ENCODE measurements at regions not wholly inside any gene's neighbourhood (a gene's known extent, or its start where the extent isn't known, plus 50 kb on each side); places are given as distances from the start of the nearest gene placed in this dataset.
"Not testable (repeated sequence)": the region's sequence is repeated elsewhere in the genome, so short reads cannot be mapped to it uniquely, and the experiment has no call there.

GRCh38 chr10:36023939-36024338, 381.8 kb upstream of the FZD8 start:
- no peaks in the 10 kb centered on the region for H3K36me3 ChIP-seq (ENCODE audit: control insufficient read depth, insufficient read depth, low read length)
- H3K27me3 ChIP-seq (ENCODE audit: control insufficient read depth, insufficient read depth, low read length): no peaks in the 10 kb centered on the region
- no peaks in the 10 kb centered on the region for H3K4me1 ChIP-seq (ENCODE audit: control insufficient read depth, insufficient read depth, low read length)
- H3K9me3 ChIP-seq (replicated peaks; ENCODE audit: control insufficient read depth, low read depth, low read length): no peaks in the 10 kb centered on the region
- no peak overlapping the region for H3K4me3 ChIP-seq (ENCODE audit: low read length)
- DNase-seq: peak; percentile 37
- H3K27ac ChIP-seq (ENCODE audit: low read length): no peak overlapping the region

GRCh38 chr10:36021096-36021495, 379.0 kb upstream of the FZD8 start:
- no peak overlapping the region for H3K27ac ChIP-seq (ENCODE audit: low read length)
- H3K27me3 ChIP-seq (ENCODE audit: control insufficient read depth, insufficient read depth, low read length): no peaks in the 10 kb centered on the region
- H3K4me1 ChIP-seq (ENCODE audit: control insufficient read depth, insufficient read depth, low read length): no peaks in the 10 kb centered on the region
- peak; percentile 33 for DNase-seq
- H3K9me3 ChIP-seq (replicated peaks; ENCODE audit: control insufficient read depth, low read depth, low read length): no peaks in the 10 kb centered on the region
- H3K36me3 ChIP-seq (ENCODE audit: control insufficient read depth, insufficient read depth, low read length): no peaks in the 10 kb centered on the region
- 14% methylated on average over 1 of the region's 1 CpG for WGBS (ENCODE audit: insufficient coverage)
- H3K4me3 ChIP-seq (ENCODE audit: low read length): no peak overlapping the region

GRCh38 chr10:36019749-36020148, 377.7 kb upstream of the FZD8 start:
- 100% methylated on average over 2 of the region's 4 CpGs for WGBS (ENCODE audit: insufficient coverage)
- Histone ChIP-seq H3K9me3 (replicated peaks; ENCODE audit: control insufficient read depth, low read depth, low read length) (no peaks in the 10 kb centered on the region), H3K27me3 (ENCODE audit: control insufficient read depth, insufficient read depth, low read length) (no peaks in the 10 kb centered on the region), H3K27ac (ENCODE audit: low read length) (no peak overlapping the region), H3K4me3 (ENCODE audit: low read length) (no peak overlapping the region), H3K4me1 (ENCODE audit: control insufficient read depth, insufficient read depth, low read length) (peaks cover 1% of the 10 kb centered on the region), H3K36me3 (ENCODE audit: control insufficient read depth, insufficient read depth, low read length) (no peaks in the 10 kb centered on the region)
- DNase-seq: no peak

GRCh38 chr10:36018996-36019395, 376.9 kb upstream of the FZD8 start:
- WGBS (ENCODE audit: insufficient coverage): 90% methylated on average over 1 of the region's 5 CpGs
- Histone ChIP-seq H3K9me3 (replicated peaks; ENCODE audit: control insufficient read depth, low read depth, low read length) (no peaks in the 10 kb centered on the region), H3K36me3 (ENCODE audit: control insufficient read depth, insufficient read depth, low read length) (no peaks in the 10 kb centered on the region), H3K27me3 (ENCODE audit: control insufficient read depth, insufficient read depth, low read length) (no peaks in the 10 kb centered on the region), H3K27ac (ENCODE audit: low read length) (no peak overlapping the region), H3K4me1 (ENCODE audit: control insufficient read depth, insufficient read depth, low read length) (peaks cover 5% of the 10 kb centered on the region), H3K4me3 (ENCODE audit: low read length) (no peak overlapping the region)
- no peak for DNase-seq

- Histone ChIP-seq H3K4me1 (ENCODE audit: control insufficient read depth, insufficient read depth, low read length) (peaks cover 5% of the 10 kb centered on the region), H3K4me3 (ENCODE audit: low read length) (no peak overlapping the region), H3K27me3 (ENCODE audit: control insufficient read depth, insufficient read depth, low read length) (no peaks in the 10 kb centered on the region), H3K27ac (ENCODE audit: low read length) (no peak overlapping the region), H3K36me3 (ENCODE audit: control insufficient read depth, insufficient read depth, low read length) (no peaks in the 10 kb centered on the region), H3K9me3 (replicated peaks; ENCODE audit: control insufficient read depth, low read depth, low read length) (no peaks in the 10 kb centered on the region)
- no CpG with 5 or more reads among the region's 2 CpGs for WGBS (ENCODE audit: insufficient coverage)
- no peak for DNase-seq
These were observed 375.0 kb upstream of the FZD8 start for GRCh38 chr10:36017137-36017536.

GRCh38 chr10:36007369-36007768, 365.3 kb upstream of the FZD8 start:
- 82% methylated on average over 1 of the region's 4 CpGs for WGBS (ENCODE audit: insufficient coverage)
- Histone ChIP-seq H3K9me3 (replicated peaks; ENCODE audit: control insufficient read depth, low read depth, low read length) (no peaks in the 10 kb centered on the region), H3K4me1 (ENCODE audit: control insufficient read depth, insufficient read depth, low read length) (no peaks in the 10 kb centered on the region), H3K27me3 (ENCODE audit: control insufficient read depth, insufficient read depth, low read length) (no peaks in the 10 kb centered on the region), H3K36me3 (ENCODE audit: control insufficient read depth, insufficient read depth, low read length) (no peaks in the 10 kb centered on the region), H3K4me3 (ENCODE audit: low read length) (no peak overlapping the region), H3K27ac (ENCODE audit: low read length) (no peak overlapping the region)
- DNase-seq: no peak

- Histone ChIP-seq H3K4me1 (ENCODE audit: control insufficient read depth, insufficient read depth, low read length) (no peaks in the 10 kb centered on the region), H3K36me3 (ENCODE audit: control insufficient read depth, insufficient read depth, low read length) (no peaks in the 10 kb centered on the region), H3K9me3 (replicated peaks; ENCODE audit: control insufficient read depth, low read depth, low read length) (no peaks in the 10 kb centered on the region), H3K4me3 (ENCODE audit: low read length) (no peak overlapping the region), H3K27ac (ENCODE audit: low read length) (no peak overlapping the region), H3K27me3 (ENCODE audit: control insufficient read depth, insufficient read depth, low read length) (no peaks in the 10 kb centered on the region)
- DNase-seq: no peak
- 93% methylated on average over 7 of the region's 7 CpGs for WGBS (ENCODE audit: insufficient coverage)
These were observed 361.6 kb upstream of the FZD8 start for GRCh38 chr10:36003688-36004087.

GRCh38 chr10:36003031-36003600, 361.0 kb upstream of the FZD8 start:
- 92% methylated on average over 8 of the region's 12 CpGs for WGBS (ENCODE audit: insufficient coverage)
- no peak for DNase-seq
- no peaks in the 10 kb centered on the region for H3K9me3 ChIP-seq (replicated peaks; ENCODE audit: control insufficient read depth, low read depth, low read length)
- H3K27ac ChIP-seq (ENCODE audit: low read length): no peak overlapping the region
- no peaks in the 10 kb centered on the region for H3K36me3 ChIP-seq (ENCODE audit: control insufficient read depth, insufficient read depth, low read length)
- H3K27me3 ChIP-seq (ENCODE audit: control insufficient read depth, insufficient read depth, low read length): no peaks in the 10 kb centered on the region
- H3K4me3 ChIP-seq (ENCODE audit: low read length): no peak overlapping the region
- H3K4me1 ChIP-seq (ENCODE audit: control insufficient read depth, insufficient read depth, low read length): no peaks in the 10 kb centered on the region

- Histone ChIP-seq H3K4me1 (ENCODE audit: control insufficient read depth, insufficient read depth, low read length) (no peaks in the 10 kb centered on the region), H3K36me3 (ENCODE audit: control insufficient read depth, insufficient read depth, low read length) (no peaks in the 10 kb centered on the region), H3K4me3 (ENCODE audit: low read length) (no peak overlapping the region), H3K9me3 (replicated peaks; ENCODE audit: control insufficient read depth, low read depth, low read length) (no peaks in the 10 kb centered on the region), H3K27me3 (ENCODE audit: control insufficient read depth, insufficient read depth, low read length) (no peaks in the 10 kb centered on the region), H3K27ac (ENCODE audit: low read length) (no peak overlapping the region)
- WGBS (ENCODE audit: insufficient coverage): no CpG with 5 or more reads among the region's 5 CpGs
- DNase-seq: no peak
These were observed 360.3 kb upstream of the FZD8 start for GRCh38 chr10:36002445-36002844.

- DNase-seq; H3K27ac ChIP-seq (ENCODE audit: low read length); H3K4me1 ChIP-seq (ENCODE audit: control insufficient read depth, insufficient read depth, low read length); H3K9me3 ChIP-seq (replicated peaks; ENCODE audit: control insufficient read depth, low read depth, low read length); H3K27me3 ChIP-seq (ENCODE audit: control insufficient read depth, insufficient read depth, low read length); H3K4me3 ChIP-seq (ENCODE audit: low read length); H3K36me3 ChIP-seq (ENCODE audit: control insufficient read depth, insufficient read depth, low read length): not testable (repeated sequence)
- no CpG with 5 or more reads among the region's 1 CpG for WGBS (ENCODE audit: insufficient coverage)
These were observed 358.7 kb upstream of the FZD8 start for GRCh38 chr10:36000754-36001153.

GRCh38 chr10:35998026-35998425, 355.9 kb upstream of the FZD8 start:
- Histone ChIP-seq H3K9me3 (replicated peaks; ENCODE audit: control insufficient read depth, low read depth, low read length) (no peaks in the 10 kb centered on the region), H3K4me3 (ENCODE audit: low read length) (no peak overlapping the region), H3K27ac (ENCODE audit: low read length) (no peak overlapping the region), H3K36me3 (ENCODE audit: control insufficient read depth, insufficient read depth, low read length) (no peaks in the 10 kb centered on the region), H3K27me3 (ENCODE audit: control insufficient read depth, insufficient read depth, low read length) (no peaks in the 10 kb centered on the region), H3K4me1 (ENCODE audit: control insufficient read depth, insufficient read depth, low read length) (peaks cover 2% of the 10 kb centered on the region)
- DNase-seq: no peak
- no CpG with 5 or more reads among the region's 3 CpGs for WGBS (ENCODE audit: insufficient coverage)

All from muscle of leg (tissue), 3 donors.